Left lobe of liver (tissue), 2 donors: ENCODE measurements at regions not wholly inside any gene's neighbourhood (a gene's known extent, or its start where the extent isn't known, plus 50 kb on each side); places are given as distances from the start of the nearest gene placed in this dataset.
"Not testable (repeated sequence)": the region's sequence is repeated elsewhere in the genome, so short reads cannot be mapped to it uniquely, and the experiment has no call there.

Experiments used
- ATAC-seq: fragments of 200-7000 bp; cut with Tn5 transposase; one replicate; pipeline ENCODE4 v1.9.1; 2020; ENCODE audit warnings: mild to moderate bottlenecking, moderate library complexity
- DNase-seq: peaks from one replicate; pipeline ENCODE4 v3.0.0-alpha.2; 2020; ENCODE audit warnings: low spot score
- donor health status: DM: no; HTN: no; CAD: no; lungs with moderate emphysema.
- donor health status: DM: no; HTN: yes; CAD: no.

DNA sequence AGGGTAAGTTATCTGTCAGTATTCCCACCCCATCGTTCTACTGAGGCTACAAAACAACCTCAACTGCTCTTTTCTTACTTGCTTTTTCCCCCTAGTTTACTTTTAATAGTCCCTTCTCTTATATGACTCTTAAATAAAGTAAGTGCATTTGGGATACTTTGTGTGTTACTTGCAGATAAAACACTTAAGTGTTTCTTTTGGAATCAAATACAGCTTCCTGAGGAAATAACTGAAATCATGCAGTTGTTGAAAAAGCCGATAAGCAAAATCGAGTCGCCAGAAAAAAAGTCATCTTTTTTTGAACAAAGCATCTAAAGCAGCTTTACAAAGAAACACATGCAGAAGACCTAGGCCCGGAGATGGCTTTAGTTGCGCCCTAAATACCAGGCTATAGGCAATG lies 53.5 kb upstream of the EPB41L4A start:
- ATAC-seq (no peak), DNase-seq (no peak)

DNA sequence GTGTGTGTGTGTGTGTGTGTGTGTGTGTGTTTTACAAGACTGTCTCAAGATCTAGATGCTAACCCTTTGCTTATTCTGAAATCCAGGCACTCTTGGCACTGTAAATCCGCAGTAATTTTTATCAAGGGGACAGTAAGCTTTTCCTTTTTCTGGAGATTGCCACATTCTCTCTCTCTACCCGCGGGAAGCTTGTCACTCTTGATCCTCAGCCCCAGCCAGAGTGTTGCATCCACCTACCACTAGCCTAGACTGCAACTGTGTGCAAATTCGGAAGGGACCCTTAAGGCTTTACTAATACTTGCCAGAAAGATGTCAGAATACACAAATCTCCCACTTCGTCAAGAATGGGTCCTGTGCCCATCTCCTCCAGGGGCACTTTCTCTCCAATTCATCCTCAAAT lies 54.9 kb upstream of the EPB41L4A start:
- DNase-seq (no peak), ATAC-seq (no peak)

DNA sequence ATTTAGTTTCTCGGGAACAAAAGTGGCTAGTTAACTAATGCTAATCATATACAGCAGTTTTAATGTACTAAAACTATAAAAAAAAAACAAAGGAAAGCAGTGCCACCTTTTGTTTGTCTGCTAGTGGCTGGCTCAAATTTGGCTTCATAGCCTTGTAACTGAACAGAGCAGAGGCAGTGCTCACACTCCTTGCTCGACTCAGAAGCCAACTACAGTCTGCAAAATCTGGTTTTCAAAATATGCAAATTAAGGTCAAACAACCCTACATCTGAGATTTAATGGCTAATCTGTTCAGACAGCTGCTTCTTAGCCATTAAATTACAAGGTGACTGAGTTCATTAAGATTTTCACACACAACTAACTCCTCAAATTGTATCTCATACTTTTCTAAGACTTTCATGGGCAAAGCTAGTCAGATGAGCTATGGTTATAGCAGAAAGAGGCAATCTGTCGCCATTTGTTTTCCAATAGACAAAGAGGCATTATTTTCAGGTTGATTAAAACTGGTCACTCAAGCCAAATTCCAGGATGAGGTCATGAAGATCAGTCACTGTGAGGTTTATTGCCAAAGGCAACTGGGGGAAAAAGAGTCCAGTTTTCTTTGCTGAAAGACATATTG lies 56.8 kb upstream of the EPB41L4A start:
- no peak for DNase-seq
- no peak for ATAC-seq

DNA sequence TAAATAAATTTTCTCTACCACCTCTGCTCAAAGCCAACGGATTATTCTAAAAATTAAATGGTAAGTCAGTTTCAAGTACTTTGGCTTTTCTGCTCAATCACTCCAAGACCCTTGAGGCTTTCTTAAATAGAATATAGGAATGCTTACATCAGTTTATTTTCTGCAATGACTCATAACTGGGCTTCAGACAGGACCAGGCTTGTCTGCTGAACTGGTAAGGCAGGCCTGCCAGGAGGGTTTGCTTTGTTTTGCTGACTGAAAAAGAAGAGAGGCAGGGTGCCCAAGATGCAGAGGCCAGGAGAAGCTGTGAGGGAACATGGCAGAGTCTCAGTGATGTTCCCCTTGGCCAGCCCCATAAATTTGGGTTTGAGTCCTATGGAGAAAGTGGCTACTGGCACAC lies 60.3 kb upstream of the EPB41L4A start:
- no peak for ATAC-seq

DNA sequence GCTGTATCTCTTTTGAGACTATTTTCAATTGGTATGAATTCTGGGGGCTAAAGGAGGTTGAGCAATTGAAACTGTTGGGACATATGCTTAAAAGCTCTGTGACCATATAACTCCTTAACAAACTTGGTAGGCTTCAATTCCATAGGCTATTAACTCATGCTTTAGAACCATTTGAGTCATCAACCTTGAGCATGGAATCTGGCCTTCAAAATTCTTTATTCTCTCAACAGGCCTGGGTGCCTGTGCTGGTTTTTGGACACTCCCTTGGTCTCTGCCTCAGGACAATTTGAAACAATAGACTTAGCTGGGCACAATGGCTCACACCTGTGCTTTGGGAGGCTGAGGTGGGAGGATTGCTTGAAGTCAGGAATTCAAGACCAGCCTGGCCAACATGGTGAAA lies 61.4 kb upstream of the EPB41L4A start:
- ATAC-seq (no peak), DNase-seq (no peak)

More for the DNA sequence above, 60.3 kb upstream of the EPB41L4A start:
- DNase-seq: no peak

DNA sequence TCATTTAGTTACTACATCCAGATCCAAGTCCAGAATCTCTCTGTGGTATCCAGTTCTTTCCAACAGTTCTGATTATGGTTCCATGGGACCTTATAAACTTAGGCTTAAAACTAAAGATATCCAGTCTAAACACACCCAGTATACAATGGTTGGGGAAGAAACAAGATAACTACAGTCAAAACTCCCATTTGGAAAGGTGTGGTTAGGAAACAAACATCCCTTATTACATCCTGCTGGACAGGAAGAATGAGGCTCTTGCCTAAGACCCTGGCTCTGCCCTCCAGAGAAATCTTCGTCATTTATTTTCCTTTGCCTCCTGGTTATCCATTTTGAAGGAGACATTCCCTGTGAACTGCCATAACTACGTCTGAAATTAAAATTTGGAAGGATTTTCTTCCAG lies 64.6 kb upstream of the EPB41L4A start:
- DNase-seq (no peak), ATAC-seq (no peak)

DNA sequence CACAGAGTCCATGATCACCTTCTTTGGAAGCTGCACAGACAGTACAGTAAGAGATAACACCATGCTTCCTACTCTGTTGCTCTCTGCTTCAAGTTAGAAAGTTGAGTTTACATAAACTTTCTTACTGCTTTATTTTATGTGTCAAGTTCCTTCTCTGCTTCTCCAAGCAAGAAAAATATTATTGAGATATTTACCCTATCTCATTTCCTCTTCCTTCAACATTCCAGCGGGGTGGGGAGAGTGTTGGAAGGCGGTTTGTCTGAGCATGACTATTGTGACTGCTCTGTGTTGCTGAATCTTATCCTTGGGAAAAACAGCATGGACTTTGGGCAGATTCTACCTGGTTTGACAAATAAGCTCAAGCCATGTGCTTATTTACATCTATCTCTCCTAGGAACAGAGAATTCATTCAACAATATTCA lies 66.9 kb upstream of the EPB41L4A start:
- DNase-seq: no peak

DNA sequence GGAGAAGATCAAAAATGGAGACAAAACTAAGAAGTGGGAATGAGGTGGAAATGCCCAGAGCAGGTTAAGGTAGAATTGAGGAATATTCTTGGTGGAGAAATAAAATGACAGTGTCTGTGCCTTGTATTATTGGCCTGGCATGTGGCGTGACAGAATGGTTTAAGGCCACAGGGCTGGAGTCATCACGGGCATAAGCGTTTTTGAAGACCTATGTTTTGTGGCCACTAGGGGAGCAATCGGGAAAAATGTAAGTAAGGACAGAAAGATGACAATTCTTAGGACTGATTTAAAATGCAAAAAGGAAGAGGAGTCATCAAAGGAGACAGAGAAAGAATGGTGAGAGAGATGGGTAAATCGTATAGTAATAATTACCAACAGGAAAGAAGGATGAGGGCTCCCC lies 72.2 kb upstream of the EPB41L4A start:
- ATAC-seq: peak; percentile 28
- no peak for DNase-seq

More for the DNA sequence above, 66.9 kb upstream of the EPB41L4A start:
- peak; percentile 62 for ATAC-seq

DNA sequence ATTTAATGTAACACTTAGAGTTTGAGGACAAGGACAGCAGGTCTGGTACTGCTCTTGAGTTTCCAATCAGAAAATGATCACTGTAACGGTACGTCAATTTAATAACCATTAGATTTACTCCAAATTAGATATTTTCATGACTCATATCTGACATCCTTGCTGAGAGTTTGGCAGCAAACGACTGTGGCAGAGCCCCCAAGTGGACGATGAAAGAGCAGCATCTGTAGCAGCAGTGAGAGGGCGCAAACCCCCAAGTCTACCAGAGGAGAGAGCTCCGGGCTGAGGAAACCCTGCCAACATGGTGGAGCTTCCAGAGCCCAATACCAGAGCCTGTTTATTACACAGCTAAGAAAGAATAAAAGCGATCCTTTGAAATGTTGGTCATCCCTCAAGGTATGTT lies 73.2 kb upstream of the EPB41L4A start:
- ATAC-seq (peak; percentile 60), DNase-seq (no peak)

DNA sequence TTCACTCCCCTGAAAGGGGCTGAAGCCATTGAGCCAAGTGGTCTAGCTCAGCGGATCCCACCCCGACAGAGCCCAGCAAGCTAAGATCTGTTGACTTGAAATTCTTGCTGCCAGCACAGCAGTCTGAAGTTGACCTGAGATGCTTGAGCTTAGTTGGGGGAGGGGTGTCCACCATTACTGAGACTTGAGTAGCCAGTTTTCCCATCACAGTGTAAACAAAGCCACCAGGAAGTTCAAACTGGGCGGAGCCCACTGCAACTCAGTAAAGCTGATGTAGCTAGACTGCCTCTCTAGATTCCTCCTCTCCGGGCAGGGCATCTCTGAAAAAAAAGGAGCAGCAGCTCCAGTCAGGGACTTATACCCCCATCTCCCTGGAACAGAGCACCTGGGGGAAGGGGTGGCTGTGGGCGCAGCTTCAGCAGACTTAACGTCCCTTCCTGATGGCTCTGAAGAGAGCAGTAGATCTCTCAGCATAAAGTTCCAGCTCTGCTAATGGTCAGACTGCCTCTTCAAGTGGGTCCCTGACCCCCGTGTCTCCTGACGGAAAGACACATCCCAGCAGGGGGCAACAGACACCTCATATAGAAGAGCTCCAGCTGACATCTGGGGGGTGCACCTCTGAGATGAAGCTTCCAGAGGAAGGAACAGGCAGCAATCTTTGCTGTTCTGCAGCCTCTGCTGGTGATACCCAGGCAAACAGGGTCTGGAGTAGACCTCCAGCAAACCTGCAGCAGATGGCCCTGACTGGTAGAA lies 84.8 kb upstream of the EPB41L4A start:
- ATAC-seq, DNase-seq: not testable (repeated sequence)

DNA sequence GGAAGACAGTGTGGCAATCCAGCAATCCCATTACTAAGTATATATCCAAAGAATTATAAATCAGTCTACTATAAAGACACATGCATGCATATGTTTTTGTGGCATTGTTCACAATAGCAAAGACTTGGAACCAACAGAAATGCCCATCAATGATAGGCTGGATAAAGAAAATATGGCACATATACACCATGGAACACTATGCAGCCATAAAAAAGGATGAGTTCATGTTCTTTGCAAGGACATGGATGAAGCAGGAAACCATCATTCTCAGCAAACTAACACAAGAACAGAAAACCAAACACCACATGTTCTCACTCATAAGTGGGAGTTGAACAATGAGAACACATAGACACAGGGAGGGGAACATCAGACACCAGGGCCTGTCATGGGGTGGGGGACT lies 90.0 kb upstream of the EPB41L4A start:
- not testable (repeated sequence) for ATAC-seq, DNase-seq

DNA sequence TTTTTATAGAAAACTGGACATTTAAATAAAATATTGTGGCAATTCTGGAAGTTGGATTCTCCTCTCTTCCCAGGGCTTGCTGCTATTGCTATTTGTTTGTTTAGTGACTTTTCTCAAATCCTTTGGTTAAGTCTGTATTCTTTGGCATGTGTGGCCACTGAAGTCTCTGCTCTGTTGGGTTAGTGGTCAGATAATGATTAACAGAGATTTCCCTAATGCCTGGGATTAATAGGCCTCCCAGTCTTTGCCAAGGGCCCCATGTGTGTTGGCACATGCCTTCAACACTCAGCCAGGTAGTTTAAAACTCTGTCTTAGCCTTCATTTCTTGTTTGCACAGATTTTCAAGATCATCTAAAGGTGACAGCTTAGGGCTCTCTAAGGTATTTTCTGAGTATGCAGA lies 92.8 kb upstream of the EPB41L4A start:
- DNase-seq: no peak
- ATAC-seq: peak; percentile 95

DNA sequence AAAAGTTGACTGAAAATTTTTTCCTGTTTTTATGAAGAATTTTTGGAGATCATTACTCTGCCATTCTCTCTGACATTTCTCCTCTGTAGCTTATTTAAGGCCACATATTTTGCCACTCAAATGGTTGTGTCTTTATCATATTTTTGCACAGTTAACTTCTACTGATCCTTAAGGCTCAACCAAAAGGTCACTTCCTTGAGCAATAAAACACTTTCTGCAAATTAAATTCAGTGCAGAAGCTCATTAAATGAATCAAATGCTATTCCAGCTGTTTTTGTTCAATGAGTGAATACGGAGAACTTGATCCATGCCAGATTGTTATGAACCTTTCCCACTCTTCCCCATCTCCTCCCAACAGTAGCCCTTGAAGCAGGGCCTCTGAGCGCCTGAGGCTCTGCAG lies 93.8 kb upstream of the EPB41L4A start:
- ATAC-seq: no peak
- no peak for DNase-seq

DNA sequence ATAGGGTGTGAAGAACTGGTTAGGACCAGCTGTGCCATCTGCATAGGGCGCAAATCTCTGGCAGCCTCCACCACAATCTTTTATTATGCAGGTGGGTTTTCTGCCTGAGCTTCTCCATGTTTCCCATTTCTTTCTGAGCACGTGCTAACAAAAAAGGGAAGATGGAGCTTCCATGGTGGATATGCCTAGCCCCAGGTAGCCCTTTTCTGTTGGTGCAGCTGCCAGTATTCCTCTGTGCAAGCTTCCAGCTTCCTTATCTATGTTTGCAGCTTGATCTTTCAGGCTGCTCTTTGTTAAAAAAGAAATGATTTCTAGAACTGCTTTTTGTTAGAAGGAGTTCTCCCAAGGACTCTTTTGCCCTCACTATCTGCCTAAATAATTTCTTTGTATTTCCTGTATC lies 95.0 kb upstream of the EPB41L4A start:
- no peak for DNase-seq
- ATAC-seq: no peak

DNA sequence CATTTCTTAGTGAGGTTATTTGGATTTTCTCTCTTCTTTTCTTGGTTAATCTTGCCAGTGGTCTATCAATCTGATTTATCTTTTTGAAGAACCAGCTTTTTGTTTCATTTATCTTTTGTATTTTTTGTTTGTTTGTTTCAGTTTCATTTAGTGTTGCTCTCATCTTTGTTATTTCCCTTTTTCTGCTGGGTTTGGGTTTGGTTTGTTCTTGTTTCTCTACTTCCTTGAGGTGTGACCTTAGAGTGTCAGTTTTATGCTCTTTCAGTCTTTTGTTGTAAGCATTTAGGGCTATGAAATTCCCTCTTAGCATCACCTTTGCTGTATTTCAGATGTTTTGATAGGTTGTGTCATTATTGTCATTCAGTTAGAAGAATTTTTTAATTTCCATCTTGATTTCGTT lies 101.4 kb upstream of the EPB41L4A start:
- ATAC-seq, DNase-seq: not testable (repeated sequence)

DNA sequence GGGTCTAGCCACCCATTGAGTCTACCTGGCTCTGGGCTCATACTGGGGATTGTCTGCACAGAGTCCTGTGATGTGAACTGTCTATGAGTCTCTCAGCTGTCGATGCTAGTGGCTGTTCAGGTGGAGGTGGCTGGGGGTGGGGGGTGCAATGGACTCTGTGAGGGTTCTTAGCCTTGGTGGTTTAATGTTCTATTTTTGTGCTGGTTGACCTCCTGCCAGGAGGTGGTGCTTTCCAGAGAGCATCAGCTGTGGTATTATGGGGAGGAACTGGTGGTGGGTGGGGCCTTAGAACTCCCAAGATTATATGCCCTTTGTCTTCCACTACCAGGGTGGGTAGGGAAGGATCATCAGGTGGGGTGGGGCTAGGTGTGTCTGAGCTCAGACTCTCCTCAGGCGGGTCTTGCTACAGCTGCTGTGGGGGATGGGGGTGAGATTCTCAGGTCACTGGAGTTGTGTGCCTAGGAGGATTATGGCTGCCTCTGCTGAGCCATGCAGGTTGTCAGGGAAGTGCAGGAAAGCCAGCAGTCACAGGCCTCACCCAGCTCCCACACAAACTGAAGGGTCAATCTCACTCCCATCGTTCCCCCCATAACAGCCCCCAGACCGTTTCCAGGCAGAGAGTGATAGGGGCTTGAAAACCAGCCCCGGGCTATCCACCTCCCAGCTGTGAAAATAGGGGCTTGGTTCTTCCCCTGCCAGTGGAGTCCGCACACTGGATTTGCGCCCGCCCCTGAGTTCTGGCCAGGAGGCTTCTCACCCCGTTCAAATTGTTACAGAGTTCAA lies 104.0 kb upstream of the EPB41L4A start:
- not testable (repeated sequence) for ATAC-seq, DNase-seq

DNA sequence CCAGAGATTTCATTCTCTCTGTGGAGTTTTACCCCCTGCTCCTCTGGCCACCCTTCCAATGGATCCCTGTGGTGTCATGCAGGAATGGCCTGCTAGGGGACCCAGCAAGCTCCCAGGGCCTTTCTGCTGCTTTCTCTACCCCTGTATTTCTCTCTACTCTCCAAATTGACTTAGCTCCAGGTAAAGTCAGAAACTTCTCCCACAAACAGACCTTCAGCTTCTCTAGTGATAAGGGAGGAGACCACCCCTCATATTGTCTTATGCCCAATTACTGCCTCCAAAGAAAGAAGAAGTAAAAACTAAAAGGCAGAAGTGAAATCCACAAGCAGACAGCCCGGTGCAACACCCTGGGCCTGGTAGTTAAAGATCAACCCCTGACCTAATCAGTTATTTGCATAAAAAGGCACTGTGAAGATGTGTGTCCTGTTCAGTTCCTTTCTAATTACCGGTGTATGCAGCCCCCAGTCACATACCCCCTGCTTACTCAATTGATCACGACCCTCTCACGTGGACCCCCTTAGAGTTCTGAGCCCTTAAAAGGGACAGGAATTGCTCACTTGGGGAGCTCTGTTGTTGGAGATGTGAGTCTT lies 104.7 kb upstream of the EPB41L4A start:
- not testable (repeated sequence) for DNase-seq, ATAC-seq

DNA sequence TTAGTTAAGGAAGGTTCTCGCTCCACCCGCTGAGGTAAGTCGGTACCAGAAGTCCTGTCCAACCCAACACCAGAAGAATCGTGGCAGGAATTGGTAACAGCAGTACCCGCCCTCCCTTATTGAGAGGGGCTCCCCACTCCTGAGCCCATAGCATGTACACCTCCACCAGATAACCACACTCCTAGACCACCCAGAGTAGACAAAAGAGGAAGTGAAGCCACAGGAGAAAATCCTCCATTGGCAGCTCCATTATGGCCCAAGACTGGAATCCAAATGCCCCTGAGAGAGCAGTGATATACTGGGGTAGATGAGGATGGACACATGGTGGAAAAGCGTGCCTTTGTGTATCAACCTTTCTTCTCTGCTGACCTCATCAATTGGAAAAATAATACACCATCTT lies 106.1 kb upstream of the EPB41L4A start:
- ATAC-seq (no peak), DNase-seq (no peak)

DNA sequence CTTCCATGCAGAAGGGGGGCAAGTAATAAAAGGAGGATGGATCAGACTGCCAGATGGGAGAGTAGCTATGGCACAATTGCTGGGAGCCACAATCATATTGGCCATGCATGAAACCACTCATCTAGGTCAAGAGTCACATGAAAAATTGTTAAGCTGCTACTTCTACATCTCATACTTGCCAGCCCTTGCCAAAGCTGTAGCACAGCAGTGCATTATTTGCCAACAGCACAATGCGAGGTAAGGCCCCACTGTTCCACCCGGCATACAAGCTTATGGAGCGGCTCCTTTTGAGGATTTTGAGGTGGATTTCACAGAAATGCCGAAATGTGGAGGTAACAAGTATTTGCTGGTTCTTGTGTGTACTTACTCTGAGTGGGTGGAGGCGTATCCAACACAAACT lies 109.9 kb upstream of the EPB41L4A start:
- DNase-seq (no peak), ATAC-seq (no peak)

DNA sequence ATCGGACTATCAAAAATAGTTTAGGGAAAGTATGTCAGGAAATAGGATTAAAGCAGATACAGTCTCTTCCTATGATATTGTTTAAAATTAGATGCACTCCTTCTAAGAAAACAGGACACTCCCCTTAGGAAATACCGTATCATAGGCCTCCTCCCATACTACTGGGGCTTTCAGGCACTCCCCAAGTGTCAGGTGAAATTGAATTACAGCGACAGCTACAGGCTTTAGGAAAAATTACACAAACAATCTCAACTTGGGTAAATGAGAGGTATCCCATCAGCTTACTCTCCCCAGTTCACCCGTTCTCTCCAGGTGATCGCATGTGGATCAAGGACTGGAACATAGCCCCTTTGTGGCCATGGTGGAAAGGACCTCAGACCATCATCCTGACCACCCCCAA lies 110.4 kb upstream of the EPB41L4A start:
- DNase-seq (no peak), ATAC-seq (peak; percentile 39)

DNA sequence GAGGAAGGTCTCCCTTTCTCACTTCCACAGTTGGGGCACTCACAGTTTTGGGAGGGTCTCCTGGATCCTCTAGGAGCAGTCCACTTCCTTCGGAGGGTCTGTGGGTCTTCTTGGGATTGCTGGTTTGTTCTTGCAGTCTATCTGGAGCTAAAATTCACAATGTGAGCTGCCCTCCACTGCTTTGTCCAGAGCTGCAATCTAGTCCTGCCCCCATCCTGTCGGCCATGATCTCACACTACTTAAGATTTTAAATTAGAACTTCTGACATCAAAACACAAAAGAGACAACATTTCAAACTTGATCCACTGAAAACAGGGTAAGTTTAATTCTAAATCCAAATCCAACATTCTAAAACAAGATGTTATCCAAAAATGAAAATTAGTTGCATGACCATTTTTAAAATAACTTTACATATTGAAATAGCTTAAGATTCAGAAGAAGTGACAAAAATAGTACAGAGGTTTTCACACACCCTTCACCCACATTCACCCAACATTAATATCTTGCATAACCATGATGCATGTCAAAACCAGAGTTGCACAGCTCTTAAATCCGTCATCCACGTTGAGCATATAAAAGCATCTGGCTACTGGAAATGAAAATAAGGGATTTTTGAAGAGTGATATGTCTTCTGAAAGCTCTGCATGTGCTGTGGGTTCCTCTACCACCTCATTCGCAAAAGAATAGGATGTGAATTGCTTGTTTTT lies 113.7 kb upstream of the EPB41L4A start:
- ATAC-seq (no peak), DNase-seq (no peak)
